Ovary (tissue), 3 donors: ENCODE measurements at regions not wholly inside any gene's neighbourhood (a gene's known extent, or its start where the extent isn't known, plus 50 kb on each side); places are given as distances from the start of the nearest gene placed in this dataset.

Source experiments
- CTCF ChIP-seq, 3 donors: fragments of 450-650 bp in 2 of 3; fragments of 200-600 bp in 1 of 3; IDR thresholded peaks; one replicate each; pipeline versions ENCODE4 v1.5.1 to v1.8.0; 2016 to 2022; ENCODE audit warnings: antibody characterized with exemption in 3 of 3, mild to moderate bottlenecking in 1 of 3
- POLR2A ChIP-seq: fragments of 450-650 bp; IDR thresholded peaks from one replicate; pipeline ENCODE4 v1.6.1; 2017; ENCODE audit warnings: antibody characterized with exemption, mild to moderate bottlenecking, moderate library complexity
- donor health status: DM: no; HTN: no; CAD: no.

DNA sequence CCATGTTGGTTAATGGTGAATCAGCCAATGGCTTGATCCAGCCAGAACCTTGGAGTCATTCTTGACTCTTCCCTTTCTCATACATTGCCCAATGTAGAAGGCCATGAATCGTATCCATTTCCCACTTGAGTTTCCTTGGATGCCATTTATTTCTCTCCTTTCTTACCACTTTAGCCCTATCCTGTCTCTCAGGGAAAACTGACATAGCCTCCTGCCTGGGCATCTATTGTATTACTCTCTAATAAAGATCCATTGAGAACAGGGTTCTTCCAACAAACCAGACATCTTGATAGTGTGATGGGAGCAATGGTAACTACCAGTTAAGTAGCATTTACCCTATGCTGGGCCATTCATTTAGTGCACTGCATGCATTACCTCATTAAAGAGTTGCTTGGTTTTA lies 104.2 kb upstream of the CDH11 start:
- no peak for TF ChIP-seq CTCF (IDR thresholded peaks at IDR 0.05)
- TF ChIP-seq POLR2A, result no peak
